Neural cell (in vitro differentiated cells): ENCODE measurements at regions not wholly inside any gene's neighbourhood (a gene's known extent, or its start where the extent isn't known, plus 50 kb on each side); places are given as distances from the start of the nearest gene placed in this dataset.

Source experiments
- H2AFZ ChIP-seq: fragments of 200-600, 300-800 bp; sonication (generic), shearing (Covaris generic); 2 replicates; pipeline ENCODE4 v1.6.0; 2014; ENCODE audit warnings: low read depth, mild to moderate bottlenecking, antibody characterized with exemption, low read length, moderate library complexity
- H3F3A ChIP-seq: fragments of 200-600 bp; shearing (Covaris generic); 2 replicates; pipeline ENCODE4 v1.6.1; 2016; ENCODE audit warnings: mild to moderate bottlenecking, moderate library complexity, mixed read lengths, antibody characterized with exemption, low read length; ENCODE audit not compliant: insufficient read depth, poor library complexity, severe bottlenecking
- H3K27ac ChIP-seq: fragments of 200-600, 300-800 bp; sonication (generic), shearing (Covaris generic); 2 replicates; pipeline ENCODE4 v1.5.1; 2014; ENCODE audit warnings: mild to moderate bottlenecking, low read length, moderate library complexity
- H3K27me3 ChIP-seq: fragments of 300-800, 200-600 bp; sonication (generic), shearing (Covaris generic); 2 replicates; pipeline ENCODE4 v1.6.0; 2014; ENCODE audit warnings: mild to moderate bottlenecking, low read depth, low read length, moderate library complexity; ENCODE audit not compliant: insufficient read depth
- H3K36me3 ChIP-seq: fragments of 300-800, 200-600 bp; sonication (generic), shearing (Covaris generic); 2 replicates; pipeline ENCODE4 v1.5.1; 2014; ENCODE audit warnings: mild to moderate bottlenecking, antibody characterized with exemption, low read length, moderate library complexity; ENCODE audit not compliant: insufficient read depth
- H3K4me2 ChIP-seq: fragments of 300-800, 200-600 bp; sonication (generic), shearing (Covaris generic); 2 replicates; pipeline ENCODE4 v1.6.0; 2014; ENCODE audit warnings: mild to moderate bottlenecking, low read length
- H3K4me3 ChIP-seq: fragments of 300-800, 200-600 bp; sonication (generic), shearing (Covaris generic); 2 replicates; pipeline ENCODE4 v1.5.1; 2014; ENCODE audit warnings: mild to moderate bottlenecking, low read length, moderate library complexity
- H3K79me2 ChIP-seq: fragments of 200-600 bp; shearing (Covaris generic); replicated peaks from 2 replicates; pipeline ENCODE4 v1.6.0; 2014; ENCODE audit warnings: mild to moderate bottlenecking, low read length, moderate library complexity; ENCODE audit not compliant: insufficient read depth
- H3K9ac ChIP-seq: fragments of 300-800, 200-600 bp; sonication (generic), shearing (Covaris generic); 2 replicates; pipeline ENCODE4 v1.6.1; 2016; ENCODE audit warnings: mild to moderate bottlenecking, low read length, mixed read lengths
- H3K9me2 ChIP-seq: fragments of 200-600 bp; shearing (Covaris generic); 2 replicates; pipeline ENCODE4 v1.6.1; 2016; ENCODE audit warnings: mild to moderate bottlenecking, low read length, mixed read lengths; ENCODE audit not compliant: insufficient read depth
- H3K9me3 ChIP-seq: fragments of 200-600, 300-800 bp; sonication (generic), shearing (Covaris generic); 2 replicates; pipeline ENCODE4 v1.6.1; 2016; ENCODE audit warnings: mild to moderate bottlenecking, mixed run types, low read length, moderate library complexity, mixed read lengths
- H4K20me1 ChIP-seq: fragments of 200-600 bp; shearing (Covaris generic); 2 replicates; pipeline ENCODE4 v1.6.1; 2016; ENCODE audit warnings: mild to moderate bottlenecking, mixed run types; ENCODE audit not compliant: insufficient read depth
- CTCF ChIP-seq: fragments of 450-650 bp; IDR thresholded peaks from 2 replicates; pipeline ENCODE4 v1.5.1; 2014; ENCODE audit warnings: antibody characterized with exemption, mild to moderate bottlenecking, moderate library complexity; ENCODE audit not compliant: poor library complexity, severe bottlenecking
- EP300 ChIP-seq: fragments of 450-650 bp; conservative IDR thresholded peaks from 2 replicates; pipeline ENCODE4 v1.6.1; 2014; ENCODE audit warnings: antibody characterized with exemption, mild to moderate bottlenecking, moderate library complexity; ENCODE audit not compliant: poor library complexity, severe bottlenecking
- EZH2 ChIP-seq: fragments of 200-600, 300-800 bp; shearing (Covaris generic), sonication (generic); IDR thresholded peaks from 2 replicates; pipeline ENCODE4 v1.6.1; 2014; ENCODE audit warnings: antibody characterized with exemption, low read length, borderline replicate concordance, mild to moderate bottlenecking; ENCODE audit not compliant: insufficient read depth, poor library complexity, severe bottlenecking
- MXI1 ChIP-seq: fragments of 450-650 bp; conservative IDR thresholded peaks from 2 replicates; pipeline ENCODE4 v1.6.1; 2014; ENCODE audit warnings: antibody characterized with exemption, mild to moderate bottlenecking; ENCODE audit not compliant: poor library complexity, severe bottlenecking
- POLR2AphosphoS5 ChIP-seq: IDR thresholded peaks from 2 replicates; pipeline ENCODE4 v1.6.1; 2012
- RAD21 ChIP-seq: fragments of 450-650 bp; conservative IDR thresholded peaks from 2 replicates; pipeline ENCODE4 v1.6.1; 2014; ENCODE audit warnings: antibody characterized with exemption, mild to moderate bottlenecking, moderate library complexity
- REST ChIP-seq: IDR thresholded peaks from 2 replicates; pipeline ENCODE4 v1.6.1; 2012; ENCODE audit warnings: borderline replicate concordance
- SMC3 ChIP-seq: fragments of 450-650 bp; conservative IDR thresholded peaks from 2 replicates; pipeline ENCODE4 v1.6.1; 2014; ENCODE audit warnings: antibody characterized with exemption, mild to moderate bottlenecking, moderate library complexity; ENCODE audit not compliant: poor library complexity
- TAF1 ChIP-seq: IDR thresholded peaks from 2 replicates; pipeline ENCODE4 v1.6.1; 2012; ENCODE audit warnings: low read depth

GRCh38 chr21:15373941-15374340 lies 309.1 kb upstream of the NRIP1 start:
- Histone ChIP-seq H3K27ac (no peak overlapping the region), H3K9ac (no peak overlapping the region), H3K9me3 (no peaks in the 10 kb centered on the region), H4K20me1 (no peaks in the 10 kb centered on the region), H3K4me2 (no peak overlapping the region), H3K27me3 (no peaks in the 10 kb centered on the region), H3K4me3 (no peak overlapping the region), H3K79me2 (no peaks in the 10 kb centered on the region), H3K36me3 (no peaks in the 10 kb centered on the region), H3K9me2 (no peaks in the 10 kb centered on the region), H2AFZ (no peak overlapping the region), H3F3A (no peaks in the 10 kb centered on the region)
- TF ChIP-seq TAF1 (no peak), RAD21 (no peak), EZH2 (no peak), REST (no peak), EP300 (no peak), POLR2AphosphoS5 (no peak), MXI1 (no peak), SMC3 (no peak), CTCF (no peak)

- no peaks in the 10 kb centered on the region for H3K27me3 ChIP-seq
These were observed 315.0 kb upstream of the NRIP1 start for GRCh38 chr21:15379776-15380175.

More at GRCh38 chr21:15379776-15380175, 315.0 kb upstream of the NRIP1 start:
- no peak overlapping the region for H2AFZ ChIP-seq
- no peak overlapping the region for H3K27ac ChIP-seq
- H3K79me2 ChIP-seq = no peaks in the 10 kb centered on the region
- no peaks in the 10 kb centered on the region for H3K9me2 ChIP-seq
- no peak overlapping the region for H3K4me3 ChIP-seq
- no peaks in the 10 kb centered on the region for H3K36me3 ChIP-seq
- no peak for TF ChIP-seq RAD21
- TF ChIP-seq TAF1 = no peak
- no peak for TF ChIP-seq SMC3
- TF ChIP-seq EZH2 = no peak
- no peak for TF ChIP-seq REST
- no peak for TF ChIP-seq MXI1
- TF ChIP-seq POLR2AphosphoS5 = no peak
- no peak for TF ChIP-seq EP300
- no peak for TF ChIP-seq CTCF
- no peak overlapping the region for H3K9ac ChIP-seq
- H4K20me1 ChIP-seq = no peaks in the 10 kb centered on the region
- H3F3A ChIP-seq = no peaks in the 10 kb centered on the region
- no peaks in the 10 kb centered on the region for H3K9me3 ChIP-seq
- no peak overlapping the region for H3K4me2 ChIP-seq
